VCaP (cell line): ENCODE measurements at regions not wholly inside any gene's neighbourhood (a gene's known extent, or its start where the extent isn't known, plus 50 kb on each side); places are given as distances from the start of the nearest gene placed in this dataset.

Experiments used
- H3K27ac ChIP-seq: fragments of 450-650 bp; 2 replicates; pipeline ENCODE4 v1.5.1; 2017
- CTCF ChIP-seq: fragments of 450-650 bp; conservative IDR thresholded peaks from 2 replicates; pipeline ENCODE4 v1.5.1; 2017; ENCODE audit warnings: mild to moderate bottlenecking, moderate library complexity

- no peak for TF ChIP-seq CTCF
- H3K27ac ChIP-seq: no peak overlapping the region
Observed at GRCh38 chr18:79584491-79585394, 94.9 kb upstream of the CTDP1 start.

GRCh38 chr18:79585395-79586370 is 93.9 kb upstream of the CTDP1 start:
- TF ChIP-seq CTCF: no peak
- no peak overlapping the region for H3K27ac ChIP-seq

- no peak overlapping the region for H3K27ac ChIP-seq
- no peak for TF ChIP-seq CTCF
Observed at GRCh38 chr18:79586436-79587225, 93.0 kb upstream of the CTDP1 start.

GRCh38 chr18:79587226-79587741 is 92.3 kb upstream of the CTDP1 start:
- TF ChIP-seq CTCF: no peak
- H3K27ac ChIP-seq: no peak overlapping the region

- TF ChIP-seq CTCF: no peak
- H3K27ac ChIP-seq: no peak overlapping the region
Observed at GRCh38 chr18:79587779-79588635, 91.6 kb upstream of the CTDP1 start.

- no peak overlapping the region for H3K27ac ChIP-seq
- no peak for TF ChIP-seq CTCF
Observed at GRCh38 chr18:79588636-79589481, 90.7 kb upstream of the CTDP1 start.
